ENCODE measurements at regions not wholly inside any gene's neighbourhood (a gene's known extent, or its start where the extent isn't known, plus 50 kb on each side); places are given as distances from the start of the nearest gene placed in this dataset.

DNA sequence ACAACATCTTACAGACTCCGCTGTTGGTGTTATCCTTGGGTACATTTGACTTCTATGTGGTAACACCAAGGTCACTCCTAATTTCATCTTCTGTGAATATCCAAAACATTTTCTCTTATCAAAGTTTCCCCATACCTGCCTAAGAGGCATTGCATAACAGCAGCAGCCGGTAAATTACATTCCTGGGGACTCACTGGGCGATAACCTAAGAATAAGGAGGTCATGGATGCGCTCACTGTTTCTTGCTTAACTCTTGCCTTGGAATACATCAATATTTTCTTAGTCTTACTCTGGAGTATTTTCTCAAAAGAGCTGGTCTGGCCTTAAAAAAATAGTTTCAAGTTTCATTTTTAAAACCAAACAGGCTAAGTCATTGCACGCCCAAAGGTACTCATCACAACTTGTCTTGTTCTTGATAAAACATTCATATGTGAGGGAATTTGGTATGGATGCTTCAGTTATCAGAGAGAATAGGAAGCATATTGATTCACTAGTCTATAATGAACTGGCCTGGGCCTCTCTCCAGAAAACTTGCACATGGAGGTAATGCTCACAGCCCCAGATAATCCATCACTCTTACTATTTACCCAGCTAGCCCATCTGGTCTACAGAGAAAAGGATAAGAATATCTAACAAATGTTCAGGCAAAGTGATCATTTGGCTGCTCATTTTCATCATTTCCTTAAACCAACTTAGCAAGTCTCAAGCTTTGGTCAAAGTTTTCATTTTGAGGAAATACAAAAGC is 235.0 kb upstream of the ERCC4 start:
- intact Hi-C loops (cut with micrococcal nuclease): no loop called here
- Histone ChIP-seq H3K4me2 (ENCODE audit: insufficient read depth, low read length) (no peak overlapping the region), H3K9me1 (ENCODE audit: control insufficient read depth, insufficient read depth, low read length) (no peaks in the 10 kb centered on the region), H3K4me3 (no peak overlapping the region), H3K36me3 (ENCODE audit: control insufficient read depth, insufficient read depth, low read length) (no peaks in the 10 kb centered on the region), H3K27ac (ENCODE audit: extremely low read depth, low read depth, low read length) (no peak overlapping the region), H4K20me1 (replicated peaks; ENCODE audit: control insufficient read depth, insufficient read depth, low read length) (no peaks in the 10 kb centered on the region), H3K9ac (ENCODE audit: insufficient read depth in 1 of 2, low read depth in 2 of 2, low read length in 2 of 2) (no peak overlapping the region), H3K9me3 (replicated peaks; ENCODE audit: control insufficient read depth, insufficient read depth, low read depth, low read length) (no peaks in the 10 kb centered on the region), H3K79me2 (ENCODE audit: control insufficient read depth, insufficient read depth, low read length) (no peaks in the 10 kb centered on the region), H2AFZ (ENCODE audit: low read depth, low read length) (no peak overlapping the region), H3K27me3 (ENCODE audit: control insufficient read depth in 2 of 2, insufficient read depth in 2 of 2, low read length in 2 of 2) (no peaks in the 10 kb centered on the region), H3K4me1 (replicated peaks in 1 of 2; ENCODE audit: control insufficient read depth in 2 of 2, insufficient read depth in 2 of 2, low read length in 2 of 2) (no peaks in the 10 kb centered on the region)
- TF ChIP-seq TBL1XR1 (IDR thresholded peaks at IDR 0.05; ENCODE audit: low read length in 2 of 2): no peak
- TF ChIP-seq COPS2 (conservative IDR thresholded peaks at IDR 0.05): no peak
- no peak for TF ChIP-seq RFX1 (IDR thresholded peaks at IDR 0.05)
- TF ChIP-seq SMAD2 (IDR thresholded peaks at IDR 0.05; ENCODE audit: low read depth, low read length): no peak
- no peak for TF ChIP-seq TGIF2 (CRISPR knock-in tag; IDR thresholded peaks at IDR 0.05)
- no peak for TF ChIP-seq ZNF212 (CRISPR knock-in tag; IDR thresholded peaks at IDR 0.05)
- TF ChIP-seq, protein P1, sequence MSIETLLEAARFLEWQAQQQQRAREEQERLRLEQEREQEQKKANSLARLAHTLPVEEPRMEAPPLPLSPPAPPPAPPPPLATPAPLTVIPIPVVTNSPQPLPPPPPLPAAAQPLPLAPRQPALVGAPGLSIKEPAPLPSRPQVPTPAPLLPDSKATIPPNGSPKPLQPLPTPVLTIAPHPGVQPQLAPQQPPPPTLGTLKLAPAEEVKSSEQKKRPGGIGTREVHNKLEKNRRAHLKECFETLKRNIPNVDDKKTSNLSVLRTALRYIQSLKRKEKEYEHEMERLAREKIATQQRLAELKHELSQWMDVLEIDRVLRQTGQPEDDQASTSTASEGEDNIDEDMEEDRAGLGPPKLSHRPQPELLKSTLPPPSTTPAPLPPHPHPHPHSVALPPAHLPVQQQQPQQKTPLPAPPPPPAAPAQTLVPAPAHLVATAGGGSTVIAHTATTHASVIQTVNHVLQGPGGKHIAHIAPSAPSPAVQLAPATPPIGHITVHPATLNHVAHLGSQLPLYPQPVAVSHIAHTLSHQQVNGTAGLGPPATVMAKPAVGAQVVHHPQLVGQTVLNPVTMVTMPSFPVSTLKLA (conservative IDR thresholded peaks at IDR 0.05): no peak
- no peak for TF ChIP-seq NR1H2 (CRISPR knock-in tag; IDR thresholded peaks at IDR 0.05)
- TF ChIP-seq MBD2 (IDR thresholded peaks at IDR 0.05; ENCODE audit: borderline replicate concordance, low read depth): no peak
- ChIA-PET POLR2A (interaction anchor here (0.7 kb wide), 1 partner anchor 165 kb away, joined by 3 read pairs; no protein-coding TSS in a partner anchor), CTCF (ENCODE audit: low intra/inter-chr PET ratio) (no interaction called here)
- ATAC-seq (no peak), FAIRE-seq (no peak), DNase-seq (ENCODE audit: extremely low read depth in 1 of 4, low spot score in 3 of 4) (no peak)
- in situ Hi-C loops (cut with MboI): no loop called here
- no TSS peak for BruUV-seq (replicated peaks)
- WGBS (ENCODE audit: insufficient coverage, low coverage, missing lambda C conversion rate): 0% methylated on average over 5 of the region's 5 CpGs
